ENCODE measurements at regions not wholly inside any gene's neighbourhood (a gene's known extent, or its start where the extent isn't known, plus 50 kb on each side); places are given as distances from the start of the nearest gene placed in this dataset.

GRCh38 chr7:142628945-142629344 is 120.3 kb upstream of the PRSS1 start:
- TF ChIP-seq CTCF (IDR thresholded peaks at IDR 0.05): no peak
- TF ChIP-seq POLR2A (IDR thresholded peaks at IDR 0.05): no peak
- no peak for TF ChIP-seq EP300 (IDR thresholded peaks at IDR 0.05)

Measured in tibial nerve (tissue), 4 donors.